GM20431 (cell line): ENCODE measurements at regions not wholly inside any gene's neighbourhood (a gene's known extent, or its start where the extent isn't known, plus 50 kb on each side); places are given as distances from the start of the nearest gene placed in this dataset.

Source experiments
- in situ Hi-C: fragments of 300-500 bp; cut with MseI, MboI; formaldehyde crosslinking; loops from one replicate; pipeline ENCODE4 v1.15.0; 2020; ENCODE audit warnings: low sequenced_read_pairs; ENCODE audit not compliant: unreplicated experiment

DNA sequence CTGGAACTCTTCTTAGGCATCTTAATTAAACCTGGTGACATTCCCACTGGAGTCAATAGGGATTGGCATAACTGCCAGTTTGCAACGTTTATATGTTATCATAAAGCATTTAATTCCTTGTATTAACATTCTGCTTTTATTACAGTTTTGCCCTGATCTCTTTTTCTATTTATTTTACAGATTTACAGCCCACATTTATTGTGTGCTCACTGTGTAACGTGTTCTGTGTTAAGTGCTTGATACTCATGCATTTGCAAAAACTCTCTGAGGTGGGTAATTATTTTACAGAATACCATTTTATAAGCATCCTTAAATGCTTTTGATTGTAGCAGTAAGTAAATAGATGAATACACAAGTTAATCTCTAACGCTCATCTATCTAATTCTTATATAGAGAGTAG, 341.5 kb upstream of the FAR2 start:
- in situ Hi-C loops, result no loop called here

- in situ Hi-C loops, result no loop called here
Measured at GRCh38 chr12:28811457-28811856, 337.6 kb upstream of the FAR2 start.

DNA sequence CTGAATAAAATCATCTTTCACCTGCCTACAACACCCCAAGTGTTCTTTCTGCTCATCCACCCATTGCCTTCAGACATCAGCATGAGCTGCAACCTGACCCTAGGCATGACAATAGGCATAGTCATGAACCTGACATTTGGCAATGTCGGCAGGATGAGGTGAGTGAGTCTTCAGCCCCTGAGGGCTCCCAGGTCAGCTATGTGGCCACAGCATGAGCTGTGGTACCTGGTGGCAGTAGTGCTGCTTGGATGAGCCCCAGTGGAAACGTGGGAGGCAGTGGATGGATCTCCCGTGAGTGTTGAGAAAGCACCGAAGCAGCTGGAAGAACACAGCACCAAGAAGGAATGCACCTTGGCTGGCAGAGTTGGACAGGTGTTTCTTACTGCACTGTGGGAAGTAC, 334.8 kb upstream of the FAR2 start:
- in situ Hi-C loops, result no loop called here

DNA sequence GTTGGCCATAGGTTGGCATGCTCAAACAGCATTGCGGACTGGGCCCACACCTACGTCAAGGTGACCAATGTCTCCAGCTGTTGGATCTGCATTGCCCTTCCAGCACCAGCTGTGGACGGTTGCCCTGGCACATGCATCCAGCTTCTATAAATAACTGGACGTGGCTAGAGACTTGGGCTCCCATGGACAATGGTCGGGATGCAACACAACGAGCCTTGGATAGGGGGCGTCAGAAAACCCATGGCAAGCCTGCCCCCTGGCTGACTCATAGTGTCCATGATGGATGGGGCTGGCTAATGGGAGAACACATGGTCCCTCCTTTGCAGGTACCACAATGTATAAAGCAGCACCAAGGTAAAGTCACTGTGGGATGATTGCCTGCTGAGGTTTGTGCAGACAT, 331.6 kb upstream of the FAR2 start:
- in situ Hi-C loops, result no loop called here

DNA sequence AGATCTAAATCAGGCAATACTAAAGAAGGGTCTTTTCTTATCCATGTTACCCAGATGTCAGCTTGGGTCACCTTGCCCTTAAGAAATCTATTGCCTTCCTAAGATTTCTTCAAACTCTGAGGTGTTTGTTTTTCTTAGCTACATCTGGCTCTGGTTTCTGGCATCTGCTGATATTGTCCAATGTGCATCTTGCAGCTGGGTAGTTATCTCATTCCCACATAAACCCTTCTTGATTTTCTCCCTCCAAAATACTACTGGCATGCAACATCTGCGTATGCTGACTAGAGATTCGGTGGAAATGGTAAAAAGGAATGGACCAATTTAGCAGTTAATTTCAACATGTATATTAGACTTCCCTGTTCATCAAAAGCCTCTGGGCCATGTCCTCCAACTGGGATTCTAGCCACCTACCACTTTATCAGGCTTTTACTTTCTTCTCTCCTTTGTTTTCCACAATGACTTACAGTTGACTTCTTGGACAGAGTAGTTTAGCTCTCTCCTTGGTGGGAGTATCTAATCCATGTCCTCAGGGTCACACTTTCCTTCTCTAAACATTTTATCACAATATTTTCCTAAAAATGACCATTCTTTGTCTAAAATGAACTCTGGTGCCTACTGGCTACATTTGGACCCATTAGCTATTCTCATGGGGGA, 324.8 kb upstream of the FAR2 start:
- in situ Hi-C loops, result no loop called here

DNA sequence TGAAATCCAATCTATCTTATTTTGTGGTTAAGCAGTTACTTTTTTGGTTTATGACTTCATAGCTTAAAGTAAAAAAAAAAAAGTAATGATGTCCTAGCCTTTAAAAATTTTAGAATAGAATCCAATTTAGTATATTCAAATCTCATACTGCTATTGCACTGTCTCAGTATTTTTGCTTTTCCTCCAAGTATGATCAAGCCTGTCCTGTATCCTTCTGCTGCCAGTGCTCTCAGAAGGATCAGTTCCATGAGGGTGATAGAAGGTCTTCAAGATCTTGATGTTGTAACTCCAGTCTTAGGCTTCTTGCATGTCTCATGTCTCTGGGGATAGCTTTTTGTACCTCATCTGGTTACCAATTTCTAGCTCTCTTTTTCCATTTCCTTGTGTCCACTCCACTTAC, 324.2 kb upstream of the FAR2 start:
- in situ Hi-C loops, result no loop called here

GRCh38 chr12:28826766-28827165, 322.3 kb upstream of the FAR2 start:
- in situ Hi-C loops, result no loop called here

GRCh38 chr12:28827861-28828260, 321.2 kb upstream of the FAR2 start:
- in situ Hi-C loops, result no loop called here

- in situ Hi-C loops, result no loop called here
Measured at GRCh38 chr12:28828318-28828717, 320.8 kb upstream of the FAR2 start.

- in situ Hi-C loops, result no loop called here
Measured at GRCh38 chr12:28830491-28830890, 318.6 kb upstream of the FAR2 start.

- in situ Hi-C loops, result no loop called here
Measured at GRCh38 chr12:28844718-28845117, 304.4 kb upstream of the FAR2 start.

DNA sequence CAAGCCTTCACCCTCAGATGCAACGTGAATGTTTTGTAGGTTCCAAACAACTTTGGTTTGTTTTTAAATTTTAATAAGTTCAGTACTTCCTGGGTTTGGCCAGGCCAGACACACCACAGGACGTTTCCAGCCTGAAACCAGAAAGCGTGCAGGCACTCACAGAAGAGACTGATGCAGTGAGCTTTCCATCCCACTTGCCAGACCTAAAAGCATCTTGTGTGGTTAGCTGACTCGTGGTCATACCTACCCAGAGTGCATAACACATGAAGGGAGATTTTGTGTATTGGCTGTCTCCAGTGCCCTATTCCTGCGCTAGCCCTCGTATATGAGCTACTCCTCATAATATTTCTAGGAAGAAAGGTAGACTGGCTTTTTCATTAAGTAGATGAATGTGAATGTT, 297.3 kb upstream of the FAR2 start:
- in situ Hi-C loops, result no loop called here

- in situ Hi-C loops, result no loop called here
Measured at GRCh38 chr12:28855761-28856310, 293.2 kb upstream of the FAR2 start.

- in situ Hi-C loops, result no loop called here
Measured at GRCh38 chr12:28857369-28857768, 291.7 kb upstream of the FAR2 start.

- in situ Hi-C loops, result no loop called here
Measured at GRCh38 chr12:28859551-28859950, 289.5 kb upstream of the FAR2 start.

DNA sequence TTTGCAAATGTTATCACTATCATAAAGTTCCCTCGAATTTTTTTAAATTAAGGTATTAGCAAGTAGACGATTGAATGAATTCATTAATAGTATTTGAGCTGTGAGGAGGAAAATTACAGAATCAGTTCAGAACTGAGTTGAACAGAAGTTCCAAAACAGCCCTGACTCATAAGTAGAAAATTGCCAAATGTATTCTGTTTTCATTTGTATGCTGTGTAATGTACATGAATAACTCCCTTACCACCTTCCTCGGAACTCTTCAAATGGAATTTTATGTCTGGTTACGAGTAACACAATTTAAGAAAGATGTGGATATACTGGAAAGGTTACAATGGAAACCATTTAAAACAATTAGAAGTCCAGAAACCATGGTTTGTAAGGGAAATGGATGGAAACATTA, 283.3 kb upstream of the FAR2 start:
- in situ Hi-C loops, result no loop called here

GRCh38 chr12:28866296-28866695, 282.8 kb upstream of the FAR2 start:
- in situ Hi-C loops, result no loop called here

DNA sequence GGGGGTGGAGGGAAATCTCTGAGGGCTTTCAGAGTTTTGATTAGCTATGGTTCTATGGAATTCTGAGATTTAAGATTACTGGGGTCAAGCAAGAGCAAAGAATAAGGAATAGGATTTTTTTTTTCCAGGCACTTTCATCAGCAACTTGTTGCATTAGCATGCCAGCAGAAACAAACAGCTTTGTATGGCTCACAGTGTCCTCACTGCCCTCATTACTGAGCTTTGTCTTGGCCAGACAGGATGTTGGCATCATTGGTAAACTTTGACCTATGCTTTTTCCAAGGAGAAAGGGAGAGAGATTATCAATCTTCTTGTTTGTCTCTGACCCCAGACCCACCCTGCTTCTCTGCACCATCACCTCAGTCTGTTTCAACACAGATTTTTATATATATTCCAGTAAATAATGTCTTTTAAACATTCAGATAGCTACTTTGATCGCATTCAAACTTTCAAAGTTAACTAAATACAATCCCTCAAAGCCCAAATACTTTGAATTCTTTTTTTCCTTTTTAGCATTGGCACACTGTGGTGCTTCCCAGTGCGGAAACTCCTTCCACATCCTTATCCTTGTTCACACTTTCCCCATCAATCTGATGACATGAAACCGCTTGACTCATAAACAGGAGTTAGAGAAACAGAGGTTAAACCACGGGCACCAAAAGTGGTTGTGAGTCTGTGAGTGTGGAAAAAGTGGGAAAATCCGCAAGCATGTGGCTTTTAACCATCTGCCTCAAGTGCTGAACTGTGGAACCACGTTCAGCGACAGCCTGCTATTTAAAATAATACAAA, 282.2 kb upstream of the FAR2 start:
- in situ Hi-C loops, result no loop called here

DNA sequence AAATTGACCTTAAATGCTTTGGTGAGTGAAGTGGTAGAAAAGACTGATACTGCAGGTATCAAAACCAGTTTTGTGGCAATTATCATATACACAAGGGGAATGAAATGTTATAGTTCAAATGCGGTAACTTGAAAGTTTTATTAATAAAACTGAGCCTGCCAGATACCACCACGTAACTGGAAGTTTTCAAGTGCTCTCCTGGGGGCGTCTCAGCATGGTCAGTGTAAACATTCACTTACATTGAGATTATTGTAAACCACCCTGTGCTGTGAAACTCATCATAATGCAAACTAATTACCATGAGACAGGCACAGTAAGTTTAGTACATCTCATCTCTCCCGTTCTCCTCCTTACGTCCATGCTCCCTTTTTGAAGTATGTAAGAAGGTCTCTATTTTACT, 280.7 kb upstream of the FAR2 start:
- in situ Hi-C loops, result no loop called here

DNA sequence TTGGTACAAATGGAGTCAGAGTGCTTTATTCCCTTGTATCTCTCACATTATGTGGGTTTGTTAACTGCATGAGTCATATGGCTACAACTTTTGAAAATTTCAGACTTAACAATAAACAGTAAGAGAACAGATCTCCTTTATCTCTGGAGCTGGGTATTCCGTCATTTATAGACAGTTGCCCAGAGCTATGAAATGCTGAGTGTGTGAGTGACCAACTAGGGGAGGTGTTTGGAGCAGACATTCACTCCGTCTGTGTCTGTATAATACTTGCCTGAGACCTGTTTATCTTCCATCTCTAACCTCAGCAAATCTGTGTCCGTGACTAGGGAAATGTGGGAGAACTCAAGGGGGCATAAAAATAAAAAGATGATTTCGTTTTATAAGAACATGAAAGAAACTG, 279.9 kb upstream of the FAR2 start:
- in situ Hi-C loops, result no loop called here

DNA sequence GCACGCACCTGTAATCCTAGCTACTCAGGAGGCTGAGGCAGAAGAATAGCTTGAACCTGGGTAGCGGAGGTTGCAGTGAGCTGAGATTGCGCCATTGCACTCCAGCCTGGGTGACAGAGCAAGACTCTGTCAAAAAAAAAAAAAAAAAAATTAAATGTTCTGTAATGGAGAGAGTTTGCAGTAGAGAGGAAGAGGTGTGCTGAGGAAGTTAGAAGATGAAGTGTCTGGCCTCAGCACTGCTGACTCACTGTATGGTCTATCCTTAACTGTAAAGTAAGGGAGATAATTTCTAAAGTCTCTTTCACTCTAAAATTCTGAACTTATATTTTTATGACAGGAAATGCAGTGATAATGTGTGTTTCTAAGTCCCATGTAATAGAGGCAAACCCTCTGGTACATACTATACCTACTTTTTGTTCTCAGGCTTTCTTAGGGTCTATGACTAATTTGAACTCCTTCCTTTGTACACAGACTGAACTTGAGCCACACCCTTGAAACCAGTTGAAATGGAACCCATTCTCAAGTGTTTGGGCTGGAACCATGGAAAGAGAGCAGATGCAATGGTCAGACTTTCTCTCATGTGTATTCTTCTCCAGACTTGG, 278.1 kb upstream of the FAR2 start:
- in situ Hi-C loops, result no loop called here
